ENCODE measurements at regions not wholly inside any gene's neighbourhood (a gene's known extent, or its start where the extent isn't known, plus 50 kb on each side); places are given as distances from the start of the nearest gene placed in this dataset.

DNA sequence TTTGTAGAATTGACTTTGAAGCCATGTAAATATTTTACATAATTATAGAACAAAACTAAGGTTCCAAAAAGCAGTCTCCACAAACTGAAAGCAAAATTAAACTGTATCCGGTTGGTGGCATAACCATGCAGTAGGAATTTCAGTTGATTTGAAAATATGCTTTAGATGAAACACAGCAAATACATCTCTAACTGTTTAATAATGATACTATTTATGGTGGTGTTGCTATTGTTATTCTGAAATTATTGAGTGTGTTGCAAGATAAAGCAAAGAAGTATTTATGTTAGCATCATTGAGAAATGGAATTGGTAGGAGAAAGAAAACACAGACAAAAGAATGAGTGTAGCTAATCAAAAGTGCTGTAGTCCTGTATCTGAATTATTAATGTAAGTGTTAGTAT is 73.8 kb upstream of the MTHFD1L start:
- Histone ChIP-seq H3K9me2 (replicated peaks; ENCODE audit: low read length) (no peaks in the 10 kb centered on the region), H3K9me3 (ENCODE audit: low read length) (no peaks in the 10 kb centered on the region), H3K27me3 (ENCODE audit: low read length) (no peaks in the 10 kb centered on the region), H3K9ac (ENCODE audit: low read length) (no peak overlapping the region), H2AFZ (ENCODE audit: low read length) (no peak overlapping the region), H3K27ac (ENCODE audit: low read length) (no peak overlapping the region), H3K4me1 (ENCODE audit: insufficient read depth, low read length) (no peaks in the 10 kb centered on the region), H3F3A (ENCODE audit: low read length, unreplicated experiment) (no peaks in the 10 kb centered on the region), H3K36me3 (ENCODE audit: low read depth, low read length) (no peaks in the 10 kb centered on the region), H3K4me2 (ENCODE audit: low read length) (no peak overlapping the region), H3K4me3 (ENCODE audit: low read length) (no peak overlapping the region), H3K79me2 (ENCODE audit: low read length) (no peaks in the 10 kb centered on the region), H4K20me1 (ENCODE audit: low read length) (no peaks in the 10 kb centered on the region)
- ChIA-PET POLR2A (ENCODE audit: unreplicated experiment) (no interaction called here), CTCF (no interaction called here)
- DNase-seq (no peak), ATAC-seq (no peak)
- BruUV-seq (replicated peaks) = no TSS peak
- no peak for TF ChIP-seq EZH2 (IDR thresholded peaks at IDR 0.05; ENCODE audit: low read length, unreplicated experiment)
- TF ChIP-seq, protein P1, sequence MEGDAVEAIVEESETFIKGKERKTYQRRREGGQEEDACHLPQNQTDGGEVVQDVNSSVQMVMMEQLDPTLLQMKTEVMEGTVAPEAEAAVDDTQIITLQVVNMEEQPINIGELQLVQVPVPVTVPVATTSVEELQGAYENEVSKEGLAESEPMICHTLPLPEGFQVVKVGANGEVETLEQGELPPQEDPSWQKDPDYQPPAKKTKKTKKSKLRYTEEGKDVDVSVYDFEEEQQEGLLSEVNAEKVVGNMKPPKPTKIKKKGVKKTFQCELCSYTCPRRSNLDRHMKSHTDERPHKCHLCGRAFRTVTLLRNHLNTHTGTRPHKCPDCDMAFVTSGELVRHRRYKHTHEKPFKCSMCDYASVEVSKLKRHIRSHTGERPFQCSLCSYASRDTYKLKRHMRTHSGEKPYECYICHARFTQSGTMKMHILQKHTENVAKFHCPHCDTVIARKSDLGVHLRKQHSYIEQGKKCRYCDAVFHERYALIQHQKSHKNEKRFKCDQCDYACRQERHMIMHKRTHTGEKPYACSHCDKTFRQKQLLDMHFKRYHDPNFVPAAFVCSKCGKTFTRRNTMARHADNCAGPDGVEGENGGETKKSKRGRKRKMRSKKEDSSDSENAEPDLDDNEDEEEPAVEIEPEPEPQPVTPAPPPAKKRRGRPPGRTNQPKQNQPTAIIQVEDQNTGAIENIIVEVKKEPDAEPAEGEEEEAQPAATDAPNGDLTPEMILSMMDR (conservative IDR thresholded peaks at IDR 0.05; ENCODE audit: low read depth, low read length) = no peak
- no peak for TF ChIP-seq EZH2phosphoT487 (IDR thresholded peaks at IDR 0.05; ENCODE audit: borderline replicate concordance, low read length)
- intact Hi-C loops (cut with micrococcal nuclease) = no loop called here

DNA sequence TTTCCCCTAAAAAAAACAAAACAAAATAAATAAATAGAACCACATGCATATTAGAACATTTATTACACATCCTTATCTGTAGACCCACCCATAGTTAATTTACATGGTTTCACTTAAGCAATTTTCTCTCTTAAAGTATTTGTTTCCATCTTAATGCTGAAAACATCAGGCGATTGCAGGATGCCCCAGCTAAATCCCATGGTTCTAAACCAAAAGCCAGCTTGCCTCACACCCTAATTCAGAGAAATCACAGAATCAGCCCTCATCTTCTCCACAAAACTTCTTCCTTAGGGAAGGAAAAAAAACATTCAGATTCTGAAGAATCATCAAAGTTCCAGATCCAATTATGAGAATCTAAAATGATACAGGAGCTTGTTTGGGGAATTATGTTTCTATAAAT is 67.6 kb upstream of the MTHFD1L start:
- DNase-seq (no peak), ATAC-seq (no peak)
- ChIA-PET CTCF (no interaction called here), POLR2A (ENCODE audit: unreplicated experiment) (no interaction called here)
- Histone ChIP-seq H3K9me3 (ENCODE audit: low read length) (no peaks in the 10 kb centered on the region), H3K27me3 (ENCODE audit: low read length) (no peaks in the 10 kb centered on the region), H3K36me3 (ENCODE audit: low read depth, low read length) (no peaks in the 10 kb centered on the region), H3K4me1 (ENCODE audit: insufficient read depth, low read length) (no peaks in the 10 kb centered on the region), H3K4me2 (ENCODE audit: low read length) (no peak overlapping the region), H3K9me2 (replicated peaks; ENCODE audit: low read length) (no peaks in the 10 kb centered on the region), H3K9ac (ENCODE audit: low read length) (no peak overlapping the region), H3F3A (ENCODE audit: low read length, unreplicated experiment) (no peaks in the 10 kb centered on the region), H4K20me1 (ENCODE audit: low read length) (no peaks in the 10 kb centered on the region), H2AFZ (ENCODE audit: low read length) (no peak overlapping the region), H3K27ac (ENCODE audit: low read length) (no peak overlapping the region), H3K4me3 (ENCODE audit: low read length) (no peak overlapping the region), H3K79me2 (ENCODE audit: low read length) (no peaks in the 10 kb centered on the region)
- BruUV-seq (replicated peaks) = no TSS peak
- intact Hi-C loops (cut with micrococcal nuclease) = no loop called here
- no peak for TF ChIP-seq EZH2phosphoT487 (IDR thresholded peaks at IDR 0.05; ENCODE audit: borderline replicate concordance, low read length)
- TF ChIP-seq, protein P1 (conservative IDR thresholded peaks at IDR 0.05; ENCODE audit: low read depth, low read length) = no peak
- TF ChIP-seq EZH2 (IDR thresholded peaks at IDR 0.05; ENCODE audit: low read length, unreplicated experiment) = no peak

DNA sequence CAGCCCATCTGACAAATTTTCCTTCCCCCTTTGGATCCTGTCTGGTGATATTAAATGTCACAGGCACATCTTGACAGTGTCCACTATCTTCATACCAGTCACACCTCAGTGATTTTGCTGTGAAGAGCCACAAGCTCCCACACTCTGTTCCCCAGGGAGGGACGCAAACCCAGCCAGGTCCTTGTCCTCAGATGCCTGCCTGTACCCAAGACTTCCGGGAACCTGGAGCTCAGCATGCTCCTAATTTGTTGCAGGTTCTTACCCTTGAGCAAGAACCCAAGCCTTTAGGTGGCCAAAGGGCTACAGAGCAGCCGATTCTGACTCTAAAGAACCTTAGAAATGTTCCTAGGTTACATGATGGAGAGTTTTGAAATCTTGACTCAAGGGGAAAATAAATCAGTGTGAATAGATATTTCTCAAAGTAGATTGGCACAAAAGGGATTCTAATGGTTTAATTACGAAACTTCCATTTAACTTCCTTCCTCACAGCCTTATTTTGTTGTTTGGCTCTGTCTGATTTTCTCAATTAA is 66.2 kb upstream of the MTHFD1L start:
- Histone ChIP-seq H3K27ac (ENCODE audit: low read length) (no peak overlapping the region), H3K9me3 (ENCODE audit: low read length) (no peaks in the 10 kb centered on the region), H3K9ac (ENCODE audit: low read length) (no peak overlapping the region), H3K9me2 (replicated peaks; ENCODE audit: low read length) (no peaks in the 10 kb centered on the region), H3K4me1 (ENCODE audit: insufficient read depth, low read length) (no peaks in the 10 kb centered on the region), H3K27me3 (ENCODE audit: low read length) (no peaks in the 10 kb centered on the region), H3K4me2 (ENCODE audit: low read length) (no peak overlapping the region), H3K36me3 (ENCODE audit: low read depth, low read length) (no peaks in the 10 kb centered on the region), H3K79me2 (ENCODE audit: low read length) (no peaks in the 10 kb centered on the region), H3F3A (ENCODE audit: low read length, unreplicated experiment) (no peaks in the 10 kb centered on the region), H2AFZ (ENCODE audit: low read length) (no peak overlapping the region), H3K4me3 (ENCODE audit: low read length) (no peak overlapping the region), H4K20me1 (ENCODE audit: low read length) (no peaks in the 10 kb centered on the region)
- DNase-seq (no peak), ATAC-seq (no peak)
- CTCF ChIA-PET = no interaction called here
- BruUV-seq (replicated peaks) = no TSS peak
- TF ChIP-seq EZH2 (IDR thresholded peaks at IDR 0.05; ENCODE audit: low read length, unreplicated experiment) = no peak
- TF ChIP-seq, protein P1 (conservative IDR thresholded peaks at IDR 0.05; ENCODE audit: low read depth, low read length) = no peak
- no peak for TF ChIP-seq EZH2phosphoT487 (IDR thresholded peaks at IDR 0.05; ENCODE audit: borderline replicate concordance, low read length)
- POLR2A ChIA-PET (ENCODE audit: unreplicated experiment) = no interaction called here
- intact Hi-C loops (cut with micrococcal nuclease) = no loop called here

Data from PC-3 (cell line).